ENCODE measurements at regions not wholly inside any gene's neighbourhood (a gene's known extent, or its start where the extent isn't known, plus 50 kb on each side); places are given as distances from the start of the nearest gene placed in this dataset.

- Histone ChIP-seq H3K9me3 (ENCODE audit: control insufficient read depth, low read length) (no peaks in the 10 kb centered on the region), H3K4me1 (ENCODE audit: control insufficient read depth, insufficient read depth, low read length) (peaks cover 30% of the 10 kb centered on the region), H3K36me3 (ENCODE audit: control insufficient read depth, insufficient read depth, low read length) (no peaks in the 10 kb centered on the region), H3K4me3 (ENCODE audit: low read length) (no peak overlapping the region), H3K9ac (ENCODE audit: low read length) (no peak overlapping the region), H3K27me3 (ENCODE audit: control insufficient read depth, insufficient read depth, low read length) (no peaks in the 10 kb centered on the region)
Observed at GRCh38 chr10:43866712-43867111, 218.0 kb upstream of the ZNF32 start.

DNA sequence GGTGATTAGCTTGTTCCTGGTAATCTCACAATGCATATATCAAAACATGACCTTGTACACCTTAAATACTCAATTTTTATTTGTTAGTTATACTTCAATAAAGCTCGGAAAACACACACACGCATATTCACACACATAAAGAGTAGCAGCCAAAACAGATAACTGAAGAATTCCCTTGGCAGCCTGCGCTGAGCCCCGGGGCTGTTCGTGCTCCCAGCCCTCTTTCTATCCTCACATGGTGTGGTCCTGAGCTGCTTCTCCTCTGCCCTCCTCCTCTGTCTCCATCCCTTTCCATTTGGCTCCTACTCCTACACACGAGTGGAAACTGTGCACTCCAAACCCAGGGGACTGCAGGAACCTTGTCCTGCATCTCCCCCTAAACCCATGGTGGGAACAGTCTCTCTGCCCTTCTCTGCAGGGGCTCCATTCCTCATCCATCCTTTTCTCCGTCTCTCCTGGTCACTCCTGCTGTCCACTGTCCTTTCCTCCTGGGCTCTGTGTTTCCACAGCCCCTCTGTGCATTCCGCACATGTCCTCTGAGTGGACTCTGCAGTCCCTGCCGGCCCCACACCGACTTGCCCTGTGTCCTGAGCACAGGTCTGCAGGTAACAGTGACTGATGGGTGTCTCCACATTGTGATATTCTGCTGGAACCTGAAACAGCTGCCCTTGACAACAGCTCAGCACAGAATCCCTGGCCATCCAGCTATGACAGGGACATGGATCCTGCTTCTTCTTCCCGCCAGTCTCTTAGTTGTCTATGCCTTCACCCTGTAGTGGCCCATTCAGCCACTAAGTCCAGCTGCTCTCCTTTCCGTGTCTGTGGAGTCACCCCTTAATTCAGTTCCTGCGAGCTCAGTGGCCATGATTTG is 216.8 kb upstream of the ZNF32 start:
- H3K4me1 ChIP-seq (ENCODE audit: control insufficient read depth, insufficient read depth, low read length) = peaks cover 30% of the 10 kb centered on the region
- H3K4me3 ChIP-seq (ENCODE audit: low read length) = no peak overlapping the region

GRCh38 chr10:43864656-43865055 is 216.0 kb upstream of the ZNF32 start:
- no peaks in the 10 kb centered on the region for H3K27me3 ChIP-seq (ENCODE audit: control insufficient read depth, insufficient read depth, low read length)
- H3K36me3 ChIP-seq (ENCODE audit: control insufficient read depth, insufficient read depth, low read length) = no peaks in the 10 kb centered on the region
- H3K9me3 ChIP-seq (ENCODE audit: control insufficient read depth, low read length) = no peaks in the 10 kb centered on the region
- peaks cover 30% of the 10 kb centered on the region for H3K4me1 ChIP-seq (ENCODE audit: control insufficient read depth, insufficient read depth, low read length)
- no peak overlapping the region for H3K4me3 ChIP-seq (ENCODE audit: low read length)
- H3K9ac ChIP-seq (ENCODE audit: low read length) = no peak overlapping the region

More for the DNA sequence above, 216.8 kb upstream of the ZNF32 start:
- no peaks in the 10 kb centered on the region for H3K36me3 ChIP-seq (ENCODE audit: control insufficient read depth, insufficient read depth, low read length)
- no peak overlapping the region for H3K9ac ChIP-seq (ENCODE audit: low read length)
- H3K27me3 ChIP-seq (ENCODE audit: control insufficient read depth, insufficient read depth, low read length) = no peaks in the 10 kb centered on the region
- H3K9me3 ChIP-seq (ENCODE audit: control insufficient read depth, low read length) = no peaks in the 10 kb centered on the region

DNA sequence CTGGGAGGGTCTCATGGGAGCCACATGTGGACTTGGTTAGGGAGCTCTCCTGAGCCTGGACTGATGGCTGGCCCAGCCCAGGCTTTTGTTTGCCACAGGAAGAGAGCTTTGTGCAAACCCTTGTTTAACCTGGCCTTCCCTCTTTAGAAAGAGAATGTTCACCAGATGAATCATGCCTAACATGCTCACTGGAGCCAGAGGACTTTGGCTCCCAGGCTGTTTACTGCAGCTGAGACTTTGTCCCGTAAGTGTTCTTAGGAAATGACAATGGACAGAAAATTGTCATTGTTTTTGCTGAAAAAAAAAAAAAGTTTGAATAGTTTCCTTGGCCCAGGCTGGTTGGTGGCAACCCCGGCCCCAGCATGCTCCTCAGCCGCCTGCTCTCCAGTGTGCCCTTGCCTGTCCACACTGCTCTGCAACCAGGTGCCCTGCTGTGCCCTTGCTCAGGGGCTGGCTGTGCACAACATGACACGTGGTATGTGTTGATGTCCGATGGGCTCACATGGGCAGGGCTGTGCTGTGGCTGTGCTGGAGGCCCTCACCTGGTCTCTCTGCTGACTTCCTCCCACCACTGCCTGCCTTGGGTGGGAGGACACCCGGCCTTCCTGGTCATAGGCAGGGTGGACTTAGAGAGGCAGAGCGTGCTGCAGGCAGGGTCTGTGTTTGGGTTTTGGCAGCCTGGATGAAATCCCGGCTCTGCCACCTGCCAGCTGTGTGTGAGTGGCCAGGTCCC is 215.3 kb upstream of the ZNF32 start:
- Histone ChIP-seq H3K36me3 (ENCODE audit: control insufficient read depth, insufficient read depth, low read length) (no peaks in the 10 kb centered on the region), H3K9ac (ENCODE audit: low read length) (no peak overlapping the region), H3K4me3 (ENCODE audit: low read length) (no peak overlapping the region), H3K4me1 (ENCODE audit: control insufficient read depth, insufficient read depth, low read length) (peaks cover 30% of the 10 kb centered on the region), H3K27me3 (ENCODE audit: control insufficient read depth, insufficient read depth, low read length) (no peaks in the 10 kb centered on the region), H3K9me3 (ENCODE audit: control insufficient read depth, low read length) (no peaks in the 10 kb centered on the region)

GRCh38 chr10:43863270-43863669 is 214.6 kb upstream of the ZNF32 start:
- no peaks in the 10 kb centered on the region for H3K36me3 ChIP-seq (ENCODE audit: control insufficient read depth, insufficient read depth, low read length)

DNA sequence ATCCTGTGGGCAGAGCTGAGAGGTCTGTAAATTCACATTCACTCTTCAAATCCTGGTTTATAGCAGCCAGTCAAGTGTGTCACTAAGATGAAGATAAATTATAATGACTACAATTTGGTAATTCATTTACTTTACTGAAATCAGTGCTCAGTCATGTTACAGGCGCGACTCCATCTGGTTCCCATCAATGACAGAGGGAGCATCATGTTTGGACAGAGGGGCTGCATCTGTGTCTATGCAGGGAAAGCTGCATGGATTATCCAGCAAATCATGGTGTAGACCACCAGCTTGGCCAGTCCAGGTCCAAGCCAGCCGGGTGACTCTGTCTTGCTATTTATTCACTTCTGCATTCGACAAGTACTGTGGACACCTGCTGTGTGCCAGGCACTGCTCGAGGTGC is 214.1 kb upstream of the ZNF32 start:
- peaks cover 30% of the 10 kb centered on the region for H3K4me1 ChIP-seq (ENCODE audit: control insufficient read depth, insufficient read depth, low read length)

More at GRCh38 chr10:43863270-43863669, 214.6 kb upstream of the ZNF32 start:
- Histone ChIP-seq H3K4me1 (ENCODE audit: control insufficient read depth, insufficient read depth, low read length) (peaks cover 30% of the 10 kb centered on the region), H3K9me3 (ENCODE audit: control insufficient read depth, low read length) (no peaks in the 10 kb centered on the region), H3K9ac (ENCODE audit: low read length) (peak overlapping the region; percentile 2), H3K4me3 (ENCODE audit: low read length) (no peak overlapping the region), H3K27me3 (ENCODE audit: control insufficient read depth, insufficient read depth, low read length) (no peaks in the 10 kb centered on the region)

DNA sequence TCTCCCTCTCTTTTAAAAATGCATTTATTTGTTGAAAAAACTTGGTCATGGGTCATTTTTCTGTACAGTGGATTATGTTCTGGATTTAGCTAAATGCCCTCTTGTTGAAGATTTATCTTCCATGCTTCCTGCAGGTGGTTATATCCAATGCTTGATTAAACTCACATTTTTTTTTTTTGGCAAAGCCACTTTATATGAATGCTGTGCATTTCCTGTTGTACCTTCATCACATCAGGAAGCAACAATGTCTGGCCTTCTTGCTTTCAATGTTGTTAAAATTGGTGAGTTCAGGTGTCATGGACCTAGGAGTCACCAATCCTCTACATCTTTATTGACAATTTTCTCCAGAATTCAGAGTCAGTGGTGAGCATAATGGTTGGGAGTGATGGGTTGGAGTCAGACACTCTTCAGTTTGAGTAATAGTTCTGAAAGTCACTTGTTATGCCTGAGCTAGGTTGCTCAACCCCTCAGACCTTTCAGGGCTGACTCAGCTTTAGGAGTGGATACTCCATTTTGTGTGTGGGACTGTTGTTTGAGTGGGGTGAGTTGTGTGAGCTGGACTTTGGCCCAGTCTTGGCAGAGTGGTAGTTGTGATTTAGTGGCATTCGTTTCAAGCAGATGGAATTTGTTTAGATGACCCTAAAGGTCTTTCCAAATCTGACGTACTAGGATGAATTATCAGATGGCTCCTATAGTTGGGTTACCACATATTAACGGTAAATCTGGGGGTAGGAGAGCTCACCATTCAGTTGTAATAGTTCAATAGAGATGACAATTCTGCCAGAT is 213.5 kb upstream of the ZNF32 start:
- Histone ChIP-seq H3K36me3 (ENCODE audit: control insufficient read depth, insufficient read depth, low read length) (no peaks in the 10 kb centered on the region), H3K4me3 (ENCODE audit: low read length) (no peak overlapping the region), H3K9me3 (ENCODE audit: control insufficient read depth, low read length) (no peaks in the 10 kb centered on the region), H3K9ac (ENCODE audit: low read length) (no peak overlapping the region), H3K4me1 (ENCODE audit: control insufficient read depth, insufficient read depth, low read length) (peaks cover 36% of the 10 kb centered on the region), H3K27me3 (ENCODE audit: control insufficient read depth, insufficient read depth, low read length) (no peaks in the 10 kb centered on the region)

More for the DNA sequence above, 214.1 kb upstream of the ZNF32 start:
- H3K4me3 ChIP-seq (ENCODE audit: low read length) = no peak overlapping the region
- no peaks in the 10 kb centered on the region for H3K36me3 ChIP-seq (ENCODE audit: control insufficient read depth, insufficient read depth, low read length)
- no peaks in the 10 kb centered on the region for H3K9me3 ChIP-seq (ENCODE audit: control insufficient read depth, low read length)
- H3K9ac ChIP-seq (ENCODE audit: low read length) = no peak overlapping the region
- H3K27me3 ChIP-seq (ENCODE audit: control insufficient read depth, insufficient read depth, low read length) = no peaks in the 10 kb centered on the region

DNA sequence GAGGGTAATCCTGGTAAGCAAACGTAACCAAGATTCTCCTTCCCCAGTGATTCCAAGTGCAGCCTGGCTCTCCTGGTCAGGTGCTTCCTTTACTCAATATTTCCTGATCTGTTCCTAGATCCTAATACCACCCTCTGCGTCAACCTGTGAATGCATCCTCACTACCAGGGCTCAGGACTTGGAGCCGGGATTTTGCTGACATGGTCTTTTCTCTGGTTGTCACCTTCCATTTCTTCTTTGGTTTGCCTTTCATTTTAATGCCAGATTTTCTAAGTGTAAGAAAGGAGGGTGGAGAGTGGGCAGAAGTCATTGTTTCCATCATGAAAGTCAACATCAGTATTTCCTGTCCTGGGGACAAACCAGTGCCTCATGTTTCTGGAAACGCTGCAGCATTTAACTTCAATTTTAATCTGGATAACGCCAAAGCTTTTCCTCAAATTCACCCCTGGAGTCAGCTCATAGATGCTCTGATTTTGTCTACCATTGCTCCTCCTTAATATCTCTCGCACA is 210.4 kb upstream of the ZNF32 start:
- no peaks in the 10 kb centered on the region for H3K9me3 ChIP-seq (ENCODE audit: control insufficient read depth, low read length)

DNA sequence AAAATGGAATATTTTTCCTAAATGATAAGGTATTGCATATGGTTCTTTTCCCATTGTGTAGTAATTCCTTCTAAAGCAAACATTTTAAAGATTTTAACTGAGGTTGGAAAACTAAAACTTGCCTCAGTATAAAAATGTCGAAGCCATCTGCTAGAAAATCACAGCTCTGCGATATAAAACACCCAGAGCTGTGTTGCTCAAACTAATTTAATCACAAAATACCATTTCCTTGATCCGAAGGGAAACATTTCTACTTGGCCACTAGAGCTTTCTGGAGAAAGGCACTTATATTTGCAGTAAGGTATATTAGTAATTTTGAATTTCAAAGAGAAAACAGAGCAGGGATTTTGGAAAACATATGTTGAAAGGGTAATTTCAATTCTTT is 209.2 kb upstream of the ZNF32 start:
- no peak overlapping the region for H3K4me3 ChIP-seq (ENCODE audit: low read length)
- no peak overlapping the region for H3K9ac ChIP-seq (ENCODE audit: low read length)
- H3K9me3 ChIP-seq (ENCODE audit: control insufficient read depth, low read length) = no peaks in the 10 kb centered on the region
- H3K27me3 ChIP-seq (ENCODE audit: control insufficient read depth, insufficient read depth, low read length) = no peaks in the 10 kb centered on the region
- peaks cover 19% of the 10 kb centered on the region for H3K4me1 ChIP-seq (ENCODE audit: control insufficient read depth, insufficient read depth, low read length)
- no peaks in the 10 kb centered on the region for H3K36me3 ChIP-seq (ENCODE audit: control insufficient read depth, insufficient read depth, low read length)

More for the DNA sequence above, 210.4 kb upstream of the ZNF32 start:
- H3K4me1 ChIP-seq (ENCODE audit: control insufficient read depth, insufficient read depth, low read length) = peaks cover 29% of the 10 kb centered on the region
- H3K36me3 ChIP-seq (ENCODE audit: control insufficient read depth, insufficient read depth, low read length) = no peaks in the 10 kb centered on the region
- H3K9ac ChIP-seq (ENCODE audit: low read length) = no peak overlapping the region
- no peaks in the 10 kb centered on the region for H3K27me3 ChIP-seq (ENCODE audit: control insufficient read depth, insufficient read depth, low read length)
- H3K4me3 ChIP-seq (ENCODE audit: low read length) = no peak overlapping the region

DNA sequence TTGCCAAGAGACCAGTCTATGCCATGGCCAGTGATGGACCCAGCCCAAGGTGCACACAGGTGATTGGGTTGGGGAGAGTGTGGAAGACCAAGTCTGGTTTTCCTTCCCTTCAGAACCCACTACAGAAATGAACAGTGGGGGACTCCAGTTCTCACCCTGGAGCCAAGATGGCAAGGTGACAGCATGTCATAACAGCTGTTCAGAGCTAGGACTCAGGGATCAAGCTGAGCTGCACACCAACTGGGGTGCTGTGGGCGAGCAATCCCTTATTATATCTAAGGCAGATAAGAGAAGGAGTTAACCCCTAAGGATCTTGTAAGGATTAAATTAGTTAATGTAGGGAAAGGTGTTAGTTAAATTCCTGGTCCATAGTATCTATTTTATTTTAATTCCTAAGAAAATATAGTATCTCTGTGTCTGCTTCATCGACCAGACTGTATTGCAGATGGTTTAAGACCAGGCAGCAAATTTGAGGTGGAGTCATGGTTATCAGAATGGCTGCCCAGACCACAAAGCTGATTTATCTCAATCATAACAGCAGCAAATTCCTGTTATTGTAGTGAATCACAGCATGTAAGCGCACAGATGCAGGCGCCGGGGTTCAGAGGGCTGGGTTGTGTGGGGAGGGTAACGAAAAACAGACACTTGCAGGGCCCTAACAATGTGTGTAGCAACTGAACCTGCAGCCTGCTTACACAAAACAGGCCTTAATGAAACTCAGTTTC is 208.7 kb upstream of the ZNF32 start:
- H3K9me3 ChIP-seq (ENCODE audit: control insufficient read depth, low read length) = no peaks in the 10 kb centered on the region
- peaks cover 14% of the 10 kb centered on the region for H3K4me1 ChIP-seq (ENCODE audit: control insufficient read depth, insufficient read depth, low read length)
- no peaks in the 10 kb centered on the region for H3K27me3 ChIP-seq (ENCODE audit: control insufficient read depth, insufficient read depth, low read length)
- no peaks in the 10 kb centered on the region for H3K36me3 ChIP-seq (ENCODE audit: control insufficient read depth, insufficient read depth, low read length)
- no peak overlapping the region for H3K4me3 ChIP-seq (ENCODE audit: low read length)
- no peak overlapping the region for H3K9ac ChIP-seq (ENCODE audit: low read length)

GRCh38 chr10:43856299-43856698 is 207.6 kb upstream of the ZNF32 start:
- H3K36me3 ChIP-seq (ENCODE audit: control insufficient read depth, insufficient read depth, low read length) = no peaks in the 10 kb centered on the region
- H3K4me3 ChIP-seq (ENCODE audit: low read length) = no peak overlapping the region
- peaks cover 8% of the 10 kb centered on the region for H3K4me1 ChIP-seq (ENCODE audit: control insufficient read depth, insufficient read depth, low read length)
- H3K27me3 ChIP-seq (ENCODE audit: control insufficient read depth, insufficient read depth, low read length) = no peaks in the 10 kb centered on the region
- no peaks in the 10 kb centered on the region for H3K9me3 ChIP-seq (ENCODE audit: control insufficient read depth, low read length)
- H3K9ac ChIP-seq (ENCODE audit: low read length) = no peak overlapping the region

All from mucosa of stomach (tissue), 1 donor.